GM06990 (cell line): ENCODE measurements at regions not wholly inside any gene's neighbourhood (a gene's known extent, or its start where the extent isn't known, plus 50 kb on each side); places are given as distances from the start of the nearest gene placed in this dataset.

Source experiments
- DNase-seq: peaks from one replicate; pipeline ENCODE4 v3.0.0-alpha.2; 2011; ENCODE audit not compliant: insufficient read length; ENCODE audit errors: extremely low read depth
- H3K27me3 ChIP-seq: replicated peaks from 2 replicates; pipeline ENCODE4 v1.6.0; 2011; ENCODE audit warnings: low read length; ENCODE audit not compliant: control insufficient read depth, insufficient read depth
- H3K36me3 ChIP-seq: 2 replicates; pipeline ENCODE4 v1.5.1; 2011; ENCODE audit warnings: low read length; ENCODE audit not compliant: control insufficient read depth, insufficient read depth
- H3K4me3 ChIP-seq: replicated peaks from 2 replicates; pipeline ENCODE4 v1.5.1; 2011; ENCODE audit warnings: low read depth, mild to moderate bottlenecking, control low read depth, low read length
- CTCF ChIP-seq: IDR thresholded peaks from 2 replicates; pipeline ENCODE4 v1.5.1; 2011; ENCODE audit warnings: low read length, control low read depth, mild to moderate bottlenecking, inconsistent platforms; ENCODE audit not compliant: insufficient read depth, poor library complexity, severe bottlenecking

- no peak for DNase-seq
- no peaks in the 10 kb centered on the region for H3K27me3 ChIP-seq
- H3K4me3 ChIP-seq = no peak overlapping the region
- H3K36me3 ChIP-seq = no peaks in the 10 kb centered on the region
- TF ChIP-seq CTCF = no peak
These were observed 454.8 kb upstream of the CBLB start for GRCh38 chr3:106323586-106323985.

GRCh38 chr3:106326941-106327695, 458.3 kb upstream of the CBLB start:
- no peak for DNase-seq
- no peak overlapping the region for H3K4me3 ChIP-seq
- H3K36me3 ChIP-seq = no peaks in the 10 kb centered on the region
- H3K27me3 ChIP-seq = no peaks in the 10 kb centered on the region
- no peak for TF ChIP-seq CTCF

- H3K36me3 ChIP-seq = no peaks in the 10 kb centered on the region
- H3K4me3 ChIP-seq = no peak overlapping the region
- DNase-seq = no peak
- TF ChIP-seq CTCF = no peak
- no peaks in the 10 kb centered on the region for H3K27me3 ChIP-seq
These were observed 458.8 kb upstream of the CBLB start for GRCh38 chr3:106327696-106328025.

GRCh38 chr3:106328224-106328623, 459.4 kb upstream of the CBLB start:
- no peak for DNase-seq
- no peaks in the 10 kb centered on the region for H3K27me3 ChIP-seq

GRCh38 chr3:106329521-106329920, 460.7 kb upstream of the CBLB start:
- Histone ChIP-seq H3K27me3 (no peaks in the 10 kb centered on the region), H3K36me3 (no peaks in the 10 kb centered on the region), H3K4me3 (no peak overlapping the region)
- no peak for TF ChIP-seq CTCF
- no peak for DNase-seq

More at GRCh38 chr3:106328224-106328623, 459.4 kb upstream of the CBLB start:
- TF ChIP-seq CTCF = no peak
- no peak overlapping the region for H3K4me3 ChIP-seq
- H3K36me3 ChIP-seq = no peaks in the 10 kb centered on the region

GRCh38 chr3:106331636-106332035, 462.8 kb upstream of the CBLB start:
- no peak for DNase-seq
- no peaks in the 10 kb centered on the region for H3K27me3 ChIP-seq
- TF ChIP-seq CTCF = no peak

More at GRCh38 chr3:106331636-106332035, 462.8 kb upstream of the CBLB start:
- H3K36me3 ChIP-seq = no peaks in the 10 kb centered on the region
- H3K4me3 ChIP-seq = no peak overlapping the region
